ENCODE measurements at regions not wholly inside any gene's neighbourhood (a gene's known extent, or its start where the extent isn't known, plus 50 kb on each side); places are given as distances from the start of the nearest gene placed in this dataset.

DNA sequence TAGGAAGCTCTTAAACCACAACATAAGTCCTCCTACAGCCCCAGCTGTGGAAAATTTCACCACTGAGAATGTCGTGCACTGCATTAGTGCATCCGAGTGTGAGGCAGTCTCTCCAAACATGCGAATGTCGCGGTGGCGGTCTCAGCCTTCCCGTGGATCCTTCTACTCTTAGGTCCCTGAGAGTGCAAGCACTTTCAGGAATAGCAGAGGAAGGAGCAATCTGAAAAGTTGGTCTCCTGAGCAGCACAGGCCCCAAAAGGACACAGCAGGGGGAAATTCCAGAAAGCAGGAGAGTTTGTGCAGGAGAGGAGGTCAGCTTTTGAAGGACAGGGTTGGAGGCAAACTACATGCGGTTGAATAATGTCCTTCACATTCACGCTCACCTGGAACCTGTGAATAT lies 440.5 kb upstream of the SMIM21 start:
- DNase-seq (ENCODE audit: low spot score in 2 of 2, unreplicated experiment in 2 of 2): no peak
- TF ChIP-seq, protein P1, sequence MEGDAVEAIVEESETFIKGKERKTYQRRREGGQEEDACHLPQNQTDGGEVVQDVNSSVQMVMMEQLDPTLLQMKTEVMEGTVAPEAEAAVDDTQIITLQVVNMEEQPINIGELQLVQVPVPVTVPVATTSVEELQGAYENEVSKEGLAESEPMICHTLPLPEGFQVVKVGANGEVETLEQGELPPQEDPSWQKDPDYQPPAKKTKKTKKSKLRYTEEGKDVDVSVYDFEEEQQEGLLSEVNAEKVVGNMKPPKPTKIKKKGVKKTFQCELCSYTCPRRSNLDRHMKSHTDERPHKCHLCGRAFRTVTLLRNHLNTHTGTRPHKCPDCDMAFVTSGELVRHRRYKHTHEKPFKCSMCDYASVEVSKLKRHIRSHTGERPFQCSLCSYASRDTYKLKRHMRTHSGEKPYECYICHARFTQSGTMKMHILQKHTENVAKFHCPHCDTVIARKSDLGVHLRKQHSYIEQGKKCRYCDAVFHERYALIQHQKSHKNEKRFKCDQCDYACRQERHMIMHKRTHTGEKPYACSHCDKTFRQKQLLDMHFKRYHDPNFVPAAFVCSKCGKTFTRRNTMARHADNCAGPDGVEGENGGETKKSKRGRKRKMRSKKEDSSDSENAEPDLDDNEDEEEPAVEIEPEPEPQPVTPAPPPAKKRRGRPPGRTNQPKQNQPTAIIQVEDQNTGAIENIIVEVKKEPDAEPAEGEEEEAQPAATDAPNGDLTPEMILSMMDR (IDR thresholded peaks at IDR 0.05; ENCODE audit: unreplicated experiment): no peak
- H3K36me3 Mint-ChIP-seq: no peaks in the 10 kb centered on the region
- H3K27me3 Mint-ChIP-seq (ENCODE audit: low read depth): no peaks in the 10 kb centered on the region
- H3K9me3 Mint-ChIP-seq: no peaks in the 10 kb centered on the region
- peaks cover 23% of the 10 kb centered on the region for H3K4me1 Mint-ChIP-seq
- H3K4me3 Mint-ChIP-seq: no peak overlapping the region
- no peak overlapping the region for H3K27ac Mint-ChIP-seq

DNA sequence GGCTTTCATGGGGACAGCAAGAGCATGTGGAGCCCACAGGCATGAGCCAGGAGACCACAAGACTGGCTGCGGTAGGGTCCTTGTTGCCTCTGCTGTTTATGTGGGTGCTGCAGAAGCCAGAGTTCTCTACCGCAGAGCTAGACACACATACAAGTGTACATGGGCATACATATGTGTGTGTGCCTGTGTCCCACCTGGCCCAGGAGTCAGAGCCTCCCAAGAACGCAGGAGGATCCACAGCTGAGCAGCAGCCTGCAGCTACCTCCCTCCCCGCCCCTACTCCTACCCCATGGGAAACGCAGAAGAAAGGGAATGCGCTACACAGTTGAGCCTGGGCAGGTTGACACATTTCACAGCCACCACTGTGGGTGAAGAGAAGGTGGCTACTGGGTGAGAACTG lies 438.1 kb upstream of the SMIM21 start:
- Mint-ChIP-seq H3K4me3 (no peak overlapping the region), H3K27ac (no peak overlapping the region)
- DNase-seq (ENCODE audit: low spot score in 2 of 2, unreplicated experiment in 2 of 2): no peak

DNA sequence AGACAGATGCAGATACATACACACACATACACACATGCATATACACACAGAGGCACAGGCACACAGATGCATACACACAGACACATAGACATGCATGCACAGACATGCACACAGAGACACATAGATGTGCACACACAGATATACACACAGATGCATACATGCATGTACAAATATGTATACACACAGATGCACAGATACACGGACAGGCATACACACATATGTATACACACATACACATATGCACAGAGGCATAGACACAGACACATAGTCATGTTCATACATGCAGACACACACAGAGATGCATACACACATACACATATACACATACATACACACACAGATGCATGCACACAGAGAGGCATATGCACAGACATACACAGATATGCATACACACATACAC lies 437.3 kb upstream of the SMIM21 start:
- no peaks in the 10 kb centered on the region for H3K27me3 Mint-ChIP-seq (ENCODE audit: low read depth)
- H3K9me3 Mint-ChIP-seq: peaks cover 5% of the 10 kb centered on the region

More for the DNA sequence above, 438.1 kb upstream of the SMIM21 start:
- Mint-ChIP-seq H3K36me3 (no peaks in the 10 kb centered on the region), H3K9me3 (peaks cover 5% of the 10 kb centered on the region), H3K4me1 (peaks cover 22% of the 10 kb centered on the region), H3K27me3 (ENCODE audit: low read depth) (no peaks in the 10 kb centered on the region)
- TF ChIP-seq, protein P1 (IDR thresholded peaks at IDR 0.05; ENCODE audit: unreplicated experiment): no peak

DNA sequence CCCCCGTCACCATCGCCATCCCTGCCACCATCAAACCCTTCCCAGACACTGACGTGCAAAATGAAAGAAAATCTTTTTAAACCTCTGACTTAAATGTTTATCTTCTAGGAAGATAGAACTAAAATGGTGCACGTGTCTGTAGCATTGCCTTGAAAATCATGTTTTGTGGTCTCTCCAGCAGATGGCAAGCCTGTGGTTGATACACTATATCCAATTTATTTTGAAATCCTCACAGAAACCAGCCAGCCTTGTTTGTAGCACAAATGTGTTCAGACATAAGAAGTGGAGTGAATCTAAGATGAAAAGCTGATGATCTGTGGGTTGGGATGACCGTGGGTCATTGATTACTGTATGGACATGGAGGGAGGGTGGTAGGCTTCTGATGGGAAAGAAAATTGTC lies 436.2 kb upstream of the SMIM21 start:
- Mint-ChIP-seq H3K4me3 (no peak overlapping the region), H3K27me3 (ENCODE audit: low read depth) (no peaks in the 10 kb centered on the region), H3K4me1 (peaks cover 7% of the 10 kb centered on the region), H3K36me3 (no peaks in the 10 kb centered on the region), H3K9me3 (peaks cover 5% of the 10 kb centered on the region), H3K27ac (no peak overlapping the region)
- DNase-seq (ENCODE audit: low spot score in 2 of 2, unreplicated experiment in 2 of 2): no peak
- TF ChIP-seq, protein P1 (IDR thresholded peaks at IDR 0.05; ENCODE audit: unreplicated experiment): no peak

More for the DNA sequence above, 437.3 kb upstream of the SMIM21 start:
- Mint-ChIP-seq H3K4me1 (peaks cover 17% of the 10 kb centered on the region), H3K4me3 (no peak overlapping the region), H3K27ac (no peak overlapping the region), H3K36me3 (no peaks in the 10 kb centered on the region)
- TF ChIP-seq, protein P1 (IDR thresholded peaks at IDR 0.05; ENCODE audit: unreplicated experiment): no peak
- no peak for DNase-seq (ENCODE audit: low spot score in 2 of 2, unreplicated experiment in 2 of 2)

DNA sequence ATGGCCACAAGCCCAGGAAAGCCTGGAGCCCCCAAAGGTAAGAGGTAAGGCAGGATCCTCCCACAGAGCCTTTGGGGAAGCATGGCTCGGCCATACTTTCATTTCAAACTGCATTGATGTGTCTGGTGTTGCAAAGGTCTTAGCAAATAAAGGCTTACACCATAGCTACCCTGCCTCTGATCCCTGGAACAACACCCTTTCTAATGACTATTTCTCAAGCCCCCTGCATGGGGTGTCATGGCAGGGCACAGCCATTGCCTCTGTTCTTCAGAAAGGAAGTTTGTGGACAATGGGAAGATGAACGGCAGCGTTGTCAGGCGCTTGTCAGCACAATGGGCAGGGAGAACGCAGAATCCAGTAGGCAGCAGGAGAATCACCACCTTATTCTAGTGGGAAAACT lies 435.0 kb upstream of the SMIM21 start:
- Mint-ChIP-seq H3K27ac (no peak overlapping the region), H3K27me3 (ENCODE audit: low read depth) (no peaks in the 10 kb centered on the region), H3K36me3 (no peaks in the 10 kb centered on the region), H3K4me1 (no peaks in the 10 kb centered on the region), H3K4me3 (no peak overlapping the region), H3K9me3 (peaks cover 5% of the 10 kb centered on the region)
- TF ChIP-seq, protein P1 (IDR thresholded peaks at IDR 0.05; ENCODE audit: unreplicated experiment): no peak
- no peak for DNase-seq (ENCODE audit: low spot score in 2 of 2, unreplicated experiment in 2 of 2)

DNA sequence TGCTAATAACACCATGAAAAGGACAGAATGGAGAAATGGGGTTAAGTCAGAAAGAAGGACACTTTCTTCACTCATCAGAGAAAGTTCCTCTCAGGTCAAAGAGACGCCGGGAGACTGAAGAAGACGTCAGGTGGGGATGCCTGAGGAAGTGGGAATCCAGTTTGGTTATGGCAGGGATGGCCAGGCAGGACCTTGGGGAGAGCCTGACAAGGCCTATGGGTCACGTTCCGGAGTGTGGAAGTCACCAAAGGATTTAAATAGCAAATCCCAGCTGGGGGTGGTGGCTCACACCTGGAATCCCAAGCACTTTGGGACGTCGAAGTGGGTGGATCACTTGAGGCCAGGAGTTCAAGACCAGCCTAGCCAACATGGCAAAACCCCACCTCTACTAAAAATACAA lies 432.7 kb upstream of the SMIM21 start:
- no peaks in the 10 kb centered on the region for H3K4me1 Mint-ChIP-seq
- no peak overlapping the region for H3K4me3 Mint-ChIP-seq
- no peaks in the 10 kb centered on the region for H3K27me3 Mint-ChIP-seq (ENCODE audit: low read depth)
- peaks cover 5% of the 10 kb centered on the region for H3K9me3 Mint-ChIP-seq
- H3K27ac Mint-ChIP-seq: no peak overlapping the region
- no peak for DNase-seq (ENCODE audit: low spot score in 2 of 2, unreplicated experiment in 2 of 2)
- no peaks in the 10 kb centered on the region for H3K36me3 Mint-ChIP-seq
- TF ChIP-seq, protein P1 (IDR thresholded peaks at IDR 0.05; ENCODE audit: unreplicated experiment): no peak
